Nephron progenitor cell (in vitro differentiated cells): ENCODE measurements at regions not wholly inside any gene's neighbourhood (a gene's known extent, or its start where the extent isn't known, plus 50 kb on each side); places are given as distances from the start of the nearest gene placed in this dataset.
A peak's percentile ranks its signal among the peaks of the same experiment; 100 is the strongest.

Source experiments
- DNase-seq: peaks from one replicate; pipeline ENCODE4 v3.0.0; 2021
- H3K27ac Mint-ChIP-seq: 2 replicates; pipeline ENCODE4 v1.8.0; 2021; ENCODE audit warnings: mild to moderate bottlenecking, moderate library complexity, mixed read lengths
- H3K27me3 Mint-ChIP-seq: 2 replicates; pipeline ENCODE4 v1.8.0; 2021; ENCODE audit warnings: mild to moderate bottlenecking, low read depth, mixed read lengths; ENCODE audit not compliant: poor library complexity
- H3K36me3 Mint-ChIP-seq: 2 replicates; pipeline ENCODE4 v1.8.0; 2021; ENCODE audit warnings: low read depth, mixed read lengths
- H3K4me1 Mint-ChIP-seq: 2 replicates; pipeline ENCODE4 v1.8.0; 2021; ENCODE audit warnings: mixed read lengths
- H3K4me3 Mint-ChIP-seq: 2 replicates; pipeline ENCODE4 v1.8.0; 2021; ENCODE audit warnings: mild to moderate bottlenecking, moderate library complexity, mixed read lengths
- H3K9me3 Mint-ChIP-seq: 2 replicates; pipeline ENCODE4 v1.8.0; 2021; ENCODE audit warnings: mild to moderate bottlenecking, moderate library complexity, mixed read lengths
- CTCF ChIP-seq: fragments of 200-600 bp; sonication (generic); IDR thresholded peaks from 2 replicates; pipeline ENCODE4 v1.5.0; 2021; ENCODE audit warnings: antibody characterized with exemption

- no peak for DNase-seq
- Mint-ChIP-seq H3K27ac (no peak overlapping the region), H3K27me3 (no peaks in the 10 kb centered on the region), H3K4me1 (no peaks in the 10 kb centered on the region), H3K36me3 (no peaks in the 10 kb centered on the region), H3K4me3 (no peak overlapping the region), H3K9me3 (no peaks in the 10 kb centered on the region)
- no peak for TF ChIP-seq CTCF
Observed at GRCh38 chrX:94511564-94511963, 837.6 kb downstream of the FAM133A start.

- Mint-ChIP-seq H3K27me3 (no peaks in the 10 kb centered on the region), H3K9me3 (peaks cover 10% of the 10 kb centered on the region), H3K4me3 (no peak overlapping the region), H3K36me3 (no peaks in the 10 kb centered on the region), H3K27ac (no peak overlapping the region), H3K4me1 (no peaks in the 10 kb centered on the region)
- TF ChIP-seq CTCF = no peak
- no peak for DNase-seq
Observed at GRCh38 chrX:94515009-94515408, 841.0 kb downstream of the FAM133A start.

- no peaks in the 10 kb centered on the region for H3K36me3 Mint-ChIP-seq
- H3K27ac Mint-ChIP-seq = no peak overlapping the region
- peaks cover 3% of the 10 kb centered on the region for H3K27me3 Mint-ChIP-seq
- no peaks in the 10 kb centered on the region for H3K4me1 Mint-ChIP-seq
- DNase-seq = no peak
- peak; percentile 12 for TF ChIP-seq CTCF
- no peak overlapping the region for H3K4me3 Mint-ChIP-seq
- H3K9me3 Mint-ChIP-seq = peaks cover 29% of the 10 kb centered on the region
Observed at GRCh38 chrX:94524867-94525266, 850.9 kb downstream of the FAM133A start.

GRCh38 chrX:94545722-94546121 is 871.7 kb downstream of the FAM133A start:
- Mint-ChIP-seq H3K36me3 (no peaks in the 10 kb centered on the region), H3K4me1 (no peaks in the 10 kb centered on the region), H3K27ac (no peak overlapping the region), H3K9me3 (peaks cover 5% of the 10 kb centered on the region), H3K4me3 (no peak overlapping the region), H3K27me3 (no peaks in the 10 kb centered on the region)
- DNase-seq = no peak
- TF ChIP-seq CTCF = no peak

GRCh38 chrX:94551831-94552230 is 877.8 kb downstream of the FAM133A start:
- Mint-ChIP-seq H3K27ac (no peak overlapping the region), H3K27me3 (no peaks in the 10 kb centered on the region), H3K4me3 (no peak overlapping the region), H3K9me3 (no peaks in the 10 kb centered on the region), H3K4me1 (no peaks in the 10 kb centered on the region), H3K36me3 (no peaks in the 10 kb centered on the region)
- DNase-seq = no peak
- no peak for TF ChIP-seq CTCF

- no peaks in the 10 kb centered on the region for H3K27me3 Mint-ChIP-seq
- peaks cover 7% of the 10 kb centered on the region for H3K9me3 Mint-ChIP-seq
- H3K4me3 Mint-ChIP-seq = no peak overlapping the region
- TF ChIP-seq CTCF = no peak
- DNase-seq = no peak
- peak overlapping the region; percentile 83 for H3K27ac Mint-ChIP-seq
- H3K36me3 Mint-ChIP-seq = no peaks in the 10 kb centered on the region
- no peaks in the 10 kb centered on the region for H3K4me1 Mint-ChIP-seq
Observed at GRCh38 chrX:94560930-94561329, 886.9 kb downstream of the FAM133A start.
